ENCODE measurements at regions not wholly inside any gene's neighbourhood (a gene's known extent, or its start where the extent isn't known, plus 50 kb on each side); places are given as distances from the start of the nearest gene placed in this dataset.

GRCh38 chr2:175585496-175585895 lies 404.0 kb upstream of the ATP5MC3 start:
- WGBS = 78% methylated on average over 1 of the region's 1 CpG
- no peaks in the 10 kb centered on the region for H3K4me1 ChIP-seq
- no peak overlapping the region for H3K4me3 ChIP-seq
- H3K27ac ChIP-seq (replicated peaks in 1 of 4) = no peak overlapping the region
- H3K36me3 ChIP-seq = no peaks in the 10 kb centered on the region
- no peaks in the 10 kb centered on the region for H3K27me3 ChIP-seq
- TF ChIP-seq CTCF (IDR thresholded peaks at IDR 0.05) = no peak
- no peak for TF ChIP-seq POLR2A (IDR thresholded peaks at IDR 0.05; ENCODE audit: low read depth)
- no peak for TF ChIP-seq EP300 (IDR thresholded peaks at IDR 0.05)
- TF ChIP-seq POLR2AphosphoS5 (IDR thresholded peaks at IDR 0.05) = no peak
- DNase-seq (ENCODE audit: extremely low spot score) = no peak
- H3K9me3 ChIP-seq = no peaks in the 10 kb centered on the region
- intact Hi-C loops (cut with DNase I) = no loop called here

- no peaks in the 10 kb centered on the region for H3K36me3 ChIP-seq
- no peaks in the 10 kb centered on the region for H3K27me3 ChIP-seq
- no peaks in the 10 kb centered on the region for H3K4me1 ChIP-seq
- DNase-seq (ENCODE audit: extremely low spot score) = no peak
- 39% methylated on average over 1 of the region's 1 CpG for WGBS
- H3K9me3 ChIP-seq = no peaks in the 10 kb centered on the region
- intact Hi-C loops (cut with DNase I) = no loop called here
- no peak overlapping the region for H3K27ac ChIP-seq (replicated peaks in 1 of 4)
- no peak overlapping the region for H3K4me3 ChIP-seq
- TF ChIP-seq EP300 (IDR thresholded peaks at IDR 0.05) (no peak), POLR2A (IDR thresholded peaks at IDR 0.05; ENCODE audit: low read depth) (no peak), POLR2AphosphoS5 (IDR thresholded peaks at IDR 0.05) (no peak), CTCF (IDR thresholded peaks at IDR 0.05) (no peak)
Observed at GRCh38 chr2:175580652-175581051, 399.1 kb upstream of the ATP5MC3 start.

- Histone ChIP-seq H3K4me3 (no peak overlapping the region), H3K36me3 (no peaks in the 10 kb centered on the region), H3K9me3 (no peaks in the 10 kb centered on the region), H3K27me3 (no peaks in the 10 kb centered on the region), H3K4me1 (no peaks in the 10 kb centered on the region), H3K27ac (replicated peaks in 1 of 4) (no peak overlapping the region)
- DNase-seq (ENCODE audit: extremely low spot score) = no peak
- intact Hi-C loops (cut with DNase I) = no loop called here
- TF ChIP-seq CTCF (IDR thresholded peaks at IDR 0.05) (no peak), POLR2A (IDR thresholded peaks at IDR 0.05; ENCODE audit: low read depth) (no peak), POLR2AphosphoS5 (IDR thresholded peaks at IDR 0.05) (no peak), EP300 (IDR thresholded peaks at IDR 0.05) (no peak)
- 64% methylated on average over 1 of the region's 1 CpG for WGBS
Observed at GRCh38 chr2:175579646-175580045, 398.1 kb upstream of the ATP5MC3 start.

- intact Hi-C loops (cut with DNase I) = no loop called here
- no peak overlapping the region for H3K4me3 ChIP-seq
- no peaks in the 10 kb centered on the region for H3K27me3 ChIP-seq
- H3K4me1 ChIP-seq = no peaks in the 10 kb centered on the region
- DNase-seq (ENCODE audit: extremely low spot score) = peak; percentile 66
- no peak overlapping the region for H3K27ac ChIP-seq (replicated peaks in 1 of 4)
- H3K9me3 ChIP-seq = no peaks in the 10 kb centered on the region
- H3K36me3 ChIP-seq = no peaks in the 10 kb centered on the region
- TF ChIP-seq CTCF (IDR thresholded peaks at IDR 0.05) (no peak), POLR2AphosphoS5 (IDR thresholded peaks at IDR 0.05) (no peak), POLR2A (IDR thresholded peaks at IDR 0.05; ENCODE audit: low read depth) (no peak), EP300 (IDR thresholded peaks at IDR 0.05) (no peak)
- WGBS = 83% methylated on average over 2 of the region's 2 CpGs
Observed at GRCh38 chr2:175577368-175577970, 396.0 kb upstream of the ATP5MC3 start.

- Histone ChIP-seq H3K4me1 (no peaks in the 10 kb centered on the region), H3K27ac (replicated peaks in 1 of 4) (no peak overlapping the region), H3K27me3 (no peaks in the 10 kb centered on the region), H3K4me3 (no peak overlapping the region), H3K9me3 (no peaks in the 10 kb centered on the region), H3K36me3 (no peaks in the 10 kb centered on the region)
- peak; percentile 64 for DNase-seq (ENCODE audit: extremely low spot score)
- no peak for TF ChIP-seq POLR2A (IDR thresholded peaks at IDR 0.05; ENCODE audit: low read depth)
- TF ChIP-seq POLR2AphosphoS5 (IDR thresholded peaks at IDR 0.05) = no peak
- TF ChIP-seq EP300 (IDR thresholded peaks at IDR 0.05) = no peak
- TF ChIP-seq CTCF (IDR thresholded peaks at IDR 0.05) = no peak
- WGBS = 67% methylated on average over 5 of the region's 5 CpGs
- intact Hi-C loops (cut with DNase I) = no loop called here
Observed at GRCh38 chr2:175576875-175577274, 395.4 kb upstream of the ATP5MC3 start.

Measured in esophagus muscularis mucosa (tissue), 4 donors.